Thyroid gland (tissue), 4 donors: ENCODE measurements at regions not wholly inside any gene's neighbourhood (a gene's known extent, or its start where the extent isn't known, plus 50 kb on each side); places are given as distances from the start of the nearest gene placed in this dataset.

Experiments
- POLR2A ChIP-seq, 2 donors: fragments of 450-650 bp; IDR thresholded peaks; one replicate each; pipeline ENCODE4 v1.6.1; 2017; ENCODE audit warnings: antibody characterized with exemption in 2 of 2, mild to moderate bottlenecking in 2 of 2, moderate library complexity in 1 of 2
- TF ChIP-seq, protein P1 (sequence below), 6 experiments: fragments of 200-600 bp in 3 of 6; fragments of 450-650 bp in 3 of 6; sonication (generic) in 3 of 6; IDR thresholded peaks; one replicate each; pipeline ENCODE4 v1.5.1; 2016 to 2019; ENCODE audit warnings: antibody characterized with exemption in 6 of 6, mild to moderate bottlenecking in 2 of 6, inconsistent platforms in 1 of 6, moderate library complexity in 1 of 6

DNA sequence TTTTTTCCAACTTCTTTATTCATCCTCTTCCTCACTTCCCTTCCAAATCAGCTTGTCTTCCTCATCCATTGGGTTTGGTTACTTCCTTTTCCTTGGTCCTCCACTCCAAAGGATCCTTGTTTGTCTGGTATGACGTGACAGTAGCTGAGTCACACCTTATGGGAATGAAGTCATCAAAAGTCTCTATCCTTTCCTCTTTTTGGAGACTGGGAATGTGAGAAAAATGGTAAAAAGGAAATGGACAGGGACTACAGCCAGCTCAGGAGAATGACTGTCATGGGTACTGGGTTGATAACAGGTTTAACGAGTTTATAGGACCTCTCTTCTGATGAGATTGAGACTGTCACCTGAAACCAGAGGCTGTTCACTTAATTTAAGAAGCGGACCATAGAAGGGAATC, 76.2 kb upstream of the MYO10 start:
- TF ChIP-seq, protein P1, sequence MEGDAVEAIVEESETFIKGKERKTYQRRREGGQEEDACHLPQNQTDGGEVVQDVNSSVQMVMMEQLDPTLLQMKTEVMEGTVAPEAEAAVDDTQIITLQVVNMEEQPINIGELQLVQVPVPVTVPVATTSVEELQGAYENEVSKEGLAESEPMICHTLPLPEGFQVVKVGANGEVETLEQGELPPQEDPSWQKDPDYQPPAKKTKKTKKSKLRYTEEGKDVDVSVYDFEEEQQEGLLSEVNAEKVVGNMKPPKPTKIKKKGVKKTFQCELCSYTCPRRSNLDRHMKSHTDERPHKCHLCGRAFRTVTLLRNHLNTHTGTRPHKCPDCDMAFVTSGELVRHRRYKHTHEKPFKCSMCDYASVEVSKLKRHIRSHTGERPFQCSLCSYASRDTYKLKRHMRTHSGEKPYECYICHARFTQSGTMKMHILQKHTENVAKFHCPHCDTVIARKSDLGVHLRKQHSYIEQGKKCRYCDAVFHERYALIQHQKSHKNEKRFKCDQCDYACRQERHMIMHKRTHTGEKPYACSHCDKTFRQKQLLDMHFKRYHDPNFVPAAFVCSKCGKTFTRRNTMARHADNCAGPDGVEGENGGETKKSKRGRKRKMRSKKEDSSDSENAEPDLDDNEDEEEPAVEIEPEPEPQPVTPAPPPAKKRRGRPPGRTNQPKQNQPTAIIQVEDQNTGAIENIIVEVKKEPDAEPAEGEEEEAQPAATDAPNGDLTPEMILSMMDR (IDR thresholded peaks at IDR 0.05): no peak
- no peak for TF ChIP-seq POLR2A (IDR thresholded peaks at IDR 0.05)
